Neural progenitor cell (in vitro differentiated cells): ENCODE measurements at regions not wholly inside any gene's neighbourhood (a gene's known extent, or its start where the extent isn't known, plus 50 kb on each side); places are given as distances from the start of the nearest gene placed in this dataset.

ENCODE experiments used
- EZH2 ChIP-seq: fragments of 200-600 bp; sonication (generic); IDR thresholded peaks from 2 replicates; pipeline ENCODE4 v1.6.1; 2017; ENCODE audit warnings: antibody characterized with exemption, mild to moderate bottlenecking, moderate library complexity
- EZH2phosphoT487 ChIP-seq: fragments of 200-600 bp; sonication (generic); IDR thresholded peaks from 2 replicates; pipeline ENCODE4 v1.6.1; 2017; ENCODE audit warnings: antibody characterized with exemption
- TF ChIP-seq, protein P1 (sequence below): fragments of 200-600 bp; sonication (generic); IDR thresholded peaks from 2 replicates; pipeline ENCODE4 v1.5.1; 2017; ENCODE audit warnings: antibody characterized with exemption, mild to moderate bottlenecking

DNA sequence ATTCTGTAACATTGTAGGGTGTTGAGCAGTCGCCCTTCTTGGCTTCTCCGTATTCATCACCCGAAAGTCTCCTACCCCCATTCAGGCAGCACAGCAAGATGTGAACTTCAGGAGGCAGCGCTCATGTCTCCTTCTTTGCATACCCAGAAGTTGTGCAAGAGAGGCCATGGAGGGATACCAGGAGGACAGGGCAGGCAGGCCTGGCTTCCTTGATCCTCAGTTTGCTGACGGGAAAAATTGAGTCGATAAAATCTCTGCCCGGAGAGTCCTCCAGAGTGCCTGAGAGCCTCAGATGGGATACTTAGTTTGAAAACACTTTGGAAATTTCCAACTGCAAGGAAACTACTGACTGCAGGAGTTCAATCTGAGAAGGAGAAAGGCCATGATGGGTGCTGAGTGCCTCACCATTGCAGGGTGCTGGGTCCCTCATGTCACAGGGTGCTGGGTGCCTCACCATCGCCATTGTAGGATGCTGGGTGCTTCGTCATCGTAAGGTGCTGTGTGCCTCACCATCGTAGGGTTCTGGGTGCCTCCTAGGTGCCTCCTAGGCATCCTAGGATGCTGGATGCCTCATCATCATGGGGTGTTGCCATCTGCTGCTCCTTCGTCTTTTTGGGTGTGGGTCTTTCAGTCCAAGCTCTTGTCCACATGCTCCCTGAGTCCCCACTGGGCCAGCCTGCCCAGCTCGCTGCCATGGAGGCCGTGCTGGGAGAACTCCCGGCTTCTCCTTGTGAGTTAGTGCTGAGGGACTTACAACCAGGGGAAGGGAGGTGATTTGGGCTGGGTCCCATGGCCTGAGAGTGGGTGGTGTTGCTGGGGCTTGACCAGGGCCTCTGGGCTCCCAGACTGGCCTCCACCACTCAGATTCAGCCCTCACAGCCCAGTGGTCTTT, 162.4 kb downstream of the DDX1 start:
- TF ChIP-seq, protein P1, sequence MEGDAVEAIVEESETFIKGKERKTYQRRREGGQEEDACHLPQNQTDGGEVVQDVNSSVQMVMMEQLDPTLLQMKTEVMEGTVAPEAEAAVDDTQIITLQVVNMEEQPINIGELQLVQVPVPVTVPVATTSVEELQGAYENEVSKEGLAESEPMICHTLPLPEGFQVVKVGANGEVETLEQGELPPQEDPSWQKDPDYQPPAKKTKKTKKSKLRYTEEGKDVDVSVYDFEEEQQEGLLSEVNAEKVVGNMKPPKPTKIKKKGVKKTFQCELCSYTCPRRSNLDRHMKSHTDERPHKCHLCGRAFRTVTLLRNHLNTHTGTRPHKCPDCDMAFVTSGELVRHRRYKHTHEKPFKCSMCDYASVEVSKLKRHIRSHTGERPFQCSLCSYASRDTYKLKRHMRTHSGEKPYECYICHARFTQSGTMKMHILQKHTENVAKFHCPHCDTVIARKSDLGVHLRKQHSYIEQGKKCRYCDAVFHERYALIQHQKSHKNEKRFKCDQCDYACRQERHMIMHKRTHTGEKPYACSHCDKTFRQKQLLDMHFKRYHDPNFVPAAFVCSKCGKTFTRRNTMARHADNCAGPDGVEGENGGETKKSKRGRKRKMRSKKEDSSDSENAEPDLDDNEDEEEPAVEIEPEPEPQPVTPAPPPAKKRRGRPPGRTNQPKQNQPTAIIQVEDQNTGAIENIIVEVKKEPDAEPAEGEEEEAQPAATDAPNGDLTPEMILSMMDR, result no peak
- no peak for TF ChIP-seq EZH2phosphoT487
- TF ChIP-seq EZH2, result no peak
